ENCODE measurements at regions not wholly inside any gene's neighbourhood (a gene's known extent, or its start where the extent isn't known, plus 50 kb on each side); places are given as distances from the start of the nearest gene placed in this dataset.
"Not testable (repeated sequence)": the region's sequence is repeated elsewhere in the genome, so short reads cannot be mapped to it uniquely, and the experiment has no call there.

GRCh38 chr3:68535782-68536181 lies 396.6 kb downstream of the TAFA4 start:
- no peak for TF ChIP-seq CTCF (IDR thresholded peaks at IDR 0.05; ENCODE audit: insufficient read depth, low read length, poor library complexity, severe bottlenecking)
- no peak for DNase-seq (ENCODE audit: low read depth)
- H3K4me3 ChIP-seq (ENCODE audit: low read depth, low read length) = no peak overlapping the region
- no peaks in the 10 kb centered on the region for H3K36me3 ChIP-seq (ENCODE audit: control insufficient read depth, insufficient read depth, low read length)
- H3K27me3 ChIP-seq (ENCODE audit: control insufficient read depth, insufficient read depth, low read length) = no peaks in the 10 kb centered on the region

GRCh38 chr3:68523330-68523729 lies 409.0 kb downstream of the TAFA4 start:
- H3K27me3 ChIP-seq (ENCODE audit: control insufficient read depth, insufficient read depth, low read length) = no peaks in the 10 kb centered on the region
- H3K36me3 ChIP-seq (ENCODE audit: control insufficient read depth, insufficient read depth, low read length) = no peaks in the 10 kb centered on the region
- H3K4me3 ChIP-seq (ENCODE audit: low read depth, low read length) = no peak overlapping the region
- no peak for TF ChIP-seq CTCF (IDR thresholded peaks at IDR 0.05; ENCODE audit: insufficient read depth, low read length, poor library complexity, severe bottlenecking)
- DNase-seq (ENCODE audit: low read depth) = no peak

GRCh38 chr3:68515237-68515636 lies 417.1 kb downstream of the TAFA4 start:
- H3K27me3 ChIP-seq (ENCODE audit: control insufficient read depth, insufficient read depth, low read length) = no peaks in the 10 kb centered on the region
- TF ChIP-seq CTCF (IDR thresholded peaks at IDR 0.05; ENCODE audit: insufficient read depth, low read length, poor library complexity, severe bottlenecking) = no peak
- no peak for DNase-seq (ENCODE audit: low read depth)
- no peaks in the 10 kb centered on the region for H3K36me3 ChIP-seq (ENCODE audit: control insufficient read depth, insufficient read depth, low read length)
- H3K4me3 ChIP-seq (ENCODE audit: low read depth, low read length) = no peak overlapping the region

- no peak for DNase-seq (ENCODE audit: low read depth)
- no peak for TF ChIP-seq CTCF (IDR thresholded peaks at IDR 0.05; ENCODE audit: insufficient read depth, low read length, poor library complexity, severe bottlenecking)
Observed at GRCh38 chr3:68504201-68504600, 428.1 kb downstream of the TAFA4 start.

GRCh38 chr3:68485845-68486244 lies 446.5 kb downstream of the TAFA4 start:
- DNase-seq (ENCODE audit: low read depth); H3K27me3 ChIP-seq (ENCODE audit: control insufficient read depth, insufficient read depth, low read length); H3K36me3 ChIP-seq (ENCODE audit: control insufficient read depth, insufficient read depth, low read length); H3K4me3 ChIP-seq (ENCODE audit: low read depth, low read length): not testable (repeated sequence)

More at GRCh38 chr3:68504201-68504600, 428.1 kb downstream of the TAFA4 start:
- H3K4me3 ChIP-seq (ENCODE audit: low read depth, low read length) = no peak overlapping the region
- H3K27me3 ChIP-seq (ENCODE audit: control insufficient read depth, insufficient read depth, low read length) = no peaks in the 10 kb centered on the region
- H3K36me3 ChIP-seq (ENCODE audit: control insufficient read depth, insufficient read depth, low read length) = no peaks in the 10 kb centered on the region

- no peaks in the 10 kb centered on the region for H3K36me3 ChIP-seq (ENCODE audit: control insufficient read depth, insufficient read depth, low read length)
- DNase-seq (ENCODE audit: low read depth) = no peak
- no peak overlapping the region for H3K4me3 ChIP-seq (ENCODE audit: low read depth, low read length)
- TF ChIP-seq CTCF (IDR thresholded peaks at IDR 0.05; ENCODE audit: insufficient read depth, low read length, poor library complexity, severe bottlenecking) = no peak
- no peaks in the 10 kb centered on the region for H3K27me3 ChIP-seq (ENCODE audit: control insufficient read depth, insufficient read depth, low read length)
Observed at GRCh38 chr3:68485051-68485450, 447.3 kb downstream of the TAFA4 start.

Data from kidney epithelial cell (primary cell).